PC-9 (cell line): ENCODE measurements at regions not wholly inside any gene's neighbourhood (a gene's known extent, or its start where the extent isn't known, plus 50 kb on each side); places are given as distances from the start of the nearest gene placed in this dataset.

Experiments
- EZH2 ChIP-seq: fragments of 200-600 bp; sonication (generic); IDR thresholded peaks from 2 replicates; pipeline ENCODE4 v1.8.0; 2017; ENCODE audit warnings: antibody characterized with exemption, low read depth
- TF ChIP-seq, protein P1 (sequence below): fragments of 200-600 bp; sonication (generic); conservative IDR thresholded peaks from 2 replicates; pipeline ENCODE4 v1.6.1; 2017; ENCODE audit warnings: mixed run types, antibody characterized with exemption, mild to moderate bottlenecking, moderate library complexity

DNA sequence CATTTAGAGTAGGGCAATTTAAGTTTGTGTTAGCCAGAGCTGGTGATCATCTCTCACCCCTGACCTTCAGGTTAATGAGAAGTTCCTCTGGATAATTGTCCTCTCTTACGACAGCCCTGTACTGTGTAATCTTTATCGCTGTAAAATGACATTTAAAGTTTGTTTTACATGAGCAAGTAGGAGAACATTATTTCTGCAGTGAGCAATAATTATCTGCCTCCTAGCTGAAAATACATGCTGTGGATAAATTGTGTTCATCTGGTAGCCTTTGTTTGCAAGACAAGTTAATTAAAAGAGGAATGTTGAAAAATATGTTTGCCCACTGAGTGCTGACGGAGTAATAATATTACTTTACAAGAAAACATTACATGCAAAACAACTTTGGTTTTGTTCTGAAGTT is 1083.8 kb upstream of the NUDT12 start:
- TF ChIP-seq, protein P1, sequence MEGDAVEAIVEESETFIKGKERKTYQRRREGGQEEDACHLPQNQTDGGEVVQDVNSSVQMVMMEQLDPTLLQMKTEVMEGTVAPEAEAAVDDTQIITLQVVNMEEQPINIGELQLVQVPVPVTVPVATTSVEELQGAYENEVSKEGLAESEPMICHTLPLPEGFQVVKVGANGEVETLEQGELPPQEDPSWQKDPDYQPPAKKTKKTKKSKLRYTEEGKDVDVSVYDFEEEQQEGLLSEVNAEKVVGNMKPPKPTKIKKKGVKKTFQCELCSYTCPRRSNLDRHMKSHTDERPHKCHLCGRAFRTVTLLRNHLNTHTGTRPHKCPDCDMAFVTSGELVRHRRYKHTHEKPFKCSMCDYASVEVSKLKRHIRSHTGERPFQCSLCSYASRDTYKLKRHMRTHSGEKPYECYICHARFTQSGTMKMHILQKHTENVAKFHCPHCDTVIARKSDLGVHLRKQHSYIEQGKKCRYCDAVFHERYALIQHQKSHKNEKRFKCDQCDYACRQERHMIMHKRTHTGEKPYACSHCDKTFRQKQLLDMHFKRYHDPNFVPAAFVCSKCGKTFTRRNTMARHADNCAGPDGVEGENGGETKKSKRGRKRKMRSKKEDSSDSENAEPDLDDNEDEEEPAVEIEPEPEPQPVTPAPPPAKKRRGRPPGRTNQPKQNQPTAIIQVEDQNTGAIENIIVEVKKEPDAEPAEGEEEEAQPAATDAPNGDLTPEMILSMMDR: no peak
- TF ChIP-seq EZH2: no peak
